Forelimb muscle (tissue), 1 donor: ENCODE measurements at regions not wholly inside any gene's neighbourhood (a gene's known extent, or its start where the extent isn't known, plus 50 kb on each side); places are given as distances from the start of the nearest gene placed in this dataset.
"Not testable (repeated sequence)": the region's sequence is repeated elsewhere in the genome, so short reads cannot be mapped to it uniquely, and the experiment has no call there.

Source experiments
- DNase-seq: peaks from one replicate; pipeline ENCODE4 v3.0.0-alpha.2; 2013; ENCODE audit warnings: low read depth

- DNase-seq: no peak
Observed at GRCh38 chr17:51387986-51388385, 127.6 kb downstream of the UTP18 start.

GRCh38 chr17:51389875-51390274, 129.5 kb downstream of the UTP18 start:
- DNase-seq: no peak

GRCh38 chr17:51391982-51392654, 131.8 kb downstream of the UTP18 start:
- DNase-seq: no peak

- DNase-seq: no peak
Observed at GRCh38 chr17:51395621-51396020, 135.3 kb downstream of the UTP18 start.

GRCh38 chr17:51397361-51398127, 137.2 kb downstream of the UTP18 start:
- DNase-seq: no peak

- DNase-seq: no peak
Observed at GRCh38 chr17:51398128-51398525, 137.8 kb downstream of the UTP18 start.

- DNase-seq: no peak
Observed at GRCh38 chr17:51398687-51399086, 138.3 kb downstream of the UTP18 start.

GRCh38 chr17:51401279-51401678, 140.9 kb downstream of the UTP18 start:
- DNase-seq: no peak

GRCh38 chr17:51402899-51403298, 142.6 kb downstream of the UTP18 start:
- no peak for DNase-seq

- DNase-seq: no peak
Observed at GRCh38 chr17:51407576-51407975, 147.2 kb downstream of the UTP18 start.

- DNase-seq: no peak
Observed at GRCh38 chr17:51419476-51419875, 159.1 kb downstream of the UTP18 start.

GRCh38 chr17:51421525-51421924, 161.2 kb downstream of the UTP18 start:
- no peak for DNase-seq

GRCh38 chr17:51422634-51423033, 162.3 kb downstream of the UTP18 start:
- DNase-seq: no peak

GRCh38 chr17:51423421-51424160, 163.2 kb downstream of the UTP18 start:
- no peak for DNase-seq

GRCh38 chr17:51425773-51426172, 165.4 kb downstream of the UTP18 start:
- no peak for DNase-seq

GRCh38 chr17:51427323-51427811, 167.0 kb downstream of the UTP18 start:
- DNase-seq: no peak

- DNase-seq: no peak
Observed at GRCh38 chr17:51427856-51428255, 167.5 kb downstream of the UTP18 start.

GRCh38 chr17:51428668-51429495, 168.5 kb downstream of the UTP18 start:
- no peak for DNase-seq

GRCh38 chr17:51429938-51430337, 169.6 kb downstream of the UTP18 start:
- not testable (repeated sequence) for DNase-seq

GRCh38 chr17:51430591-51430990, 170.2 kb downstream of the UTP18 start:
- no peak for DNase-seq

GRCh38 chr17:51434434-51435170, 174.3 kb downstream of the UTP18 start:
- DNase-seq: no peak
